LNCAP (cell line): ENCODE measurements at regions not wholly inside any gene's neighbourhood (a gene's known extent, or its start where the extent isn't known, plus 50 kb on each side); places are given as distances from the start of the nearest gene placed in this dataset.

ENCODE experiments used
- CTCF ChIP-seq: fragments of 450-650 bp; IDR thresholded peaks from 2 replicates; pipeline ENCODE4 v1.5.1; 2017; ENCODE audit warnings: mild to moderate bottlenecking

- TF ChIP-seq CTCF, result no peak
These were observed 110.6 kb upstream of the OLIG2 start for GRCh38 chr21:32915099-32915498.

- TF ChIP-seq CTCF, result no peak
These were observed 109.6 kb upstream of the OLIG2 start for GRCh38 chr21:32916088-32916487.

- no peak for TF ChIP-seq CTCF
These were observed 109.1 kb upstream of the OLIG2 start for GRCh38 chr21:32916522-32917099.

GRCh38 chr21:32917362-32918135 is 108.2 kb upstream of the OLIG2 start:
- no peak for TF ChIP-seq CTCF

- TF ChIP-seq CTCF, result no peak
These were observed 107.1 kb upstream of the OLIG2 start for GRCh38 chr21:32918478-32919120.

GRCh38 chr21:32920474-32920873 is 105.3 kb upstream of the OLIG2 start:
- no peak for TF ChIP-seq CTCF

- peak; percentile 52; the same call in 1 of the 2 replicates for TF ChIP-seq CTCF
These were observed 104.0 kb upstream of the OLIG2 start for GRCh38 chr21:32921632-32922230.
